HEK293 (cell line): ENCODE measurements at regions not wholly inside any gene's neighbourhood (a gene's known extent, or its start where the extent isn't known, plus 50 kb on each side); places are given as distances from the start of the nearest gene placed in this dataset.

ENCODE experiments used
- CTCF ChIP-seq: fragments of 450-650 bp; formaldehyde crosslinking; IDR thresholded peaks from 2 replicates; pipeline ENCODE4 v1.5.1; 2016; ENCODE audit warnings: missing biosample characterization, missing genetic modification characterization
- TSHZ1 ChIP-seq: fragments of 450-650 bp; formaldehyde crosslinking; IDR thresholded peaks from 2 replicates; pipeline ENCODE4 v1.5.1; 2016; ENCODE audit warnings: missing biosample characterization, missing genetic modification characterization, borderline replicate concordance
- ZNF501 ChIP-seq: fragments of 450-650 bp; formaldehyde crosslinking; IDR thresholded peaks from 2 replicates; pipeline ENCODE4 v1.5.1; 2016; ENCODE audit warnings: missing biosample characterization, missing genetic modification characterization
- ZNF610 ChIP-seq: fragments of 450-650 bp; formaldehyde crosslinking; IDR thresholded peaks from 2 replicates; pipeline ENCODE4 v1.5.1; 2016; ENCODE audit warnings: missing biosample characterization, missing genetic modification characterization, borderline replicate concordance
- ZNF837 ChIP-seq: fragments of 450-650 bp; formaldehyde crosslinking; IDR thresholded peaks from 2 replicates; pipeline ENCODE4 v1.5.1; 2016; ENCODE audit warnings: missing biosample characterization, missing genetic modification characterization

DNA sequence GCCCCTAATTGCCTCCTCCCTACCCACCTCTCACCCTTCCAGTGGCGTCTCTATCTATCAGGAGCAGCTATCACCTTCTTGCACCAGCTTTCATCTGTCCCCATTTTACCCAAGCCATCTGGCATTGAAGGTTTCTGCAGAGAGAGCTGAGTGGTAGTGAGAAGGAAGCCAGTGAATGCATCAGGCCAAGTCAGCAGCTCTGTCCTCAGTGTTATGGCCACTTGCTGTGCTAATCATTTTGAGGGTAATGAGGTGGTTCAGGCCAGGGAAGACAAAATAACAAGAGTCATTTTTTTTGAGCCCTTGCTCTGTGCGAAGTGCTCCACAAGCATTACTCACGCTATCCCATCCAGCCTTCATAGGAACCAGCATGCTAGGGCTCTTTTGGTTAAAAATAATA, 164.7 kb downstream of the SUDS3 start:
- TF ChIP-seq CTCF (tag by site-specific recombination) (no peak), ZNF837 (tag by site-specific recombination) (no peak), TSHZ1 (no peak), ZNF610 (no peak), ZNF501 (tag by site-specific recombination) (no peak)
